ENCODE measurements at regions not wholly inside any gene's neighbourhood (a gene's known extent, or its start where the extent isn't known, plus 50 kb on each side); places are given as distances from the start of the nearest gene placed in this dataset.

GRCh38 chr13:111621164-111621563 is 300.7 kb downstream of the TEX29 start:
- no peak for TF ChIP-seq CTCF (conservative IDR thresholded peaks at IDR 0.05; ENCODE audit: low read length)
- TF ChIP-seq EZH2phosphoT487 (IDR thresholded peaks at IDR 0.05; ENCODE audit: borderline replicate concordance, low read depth, low read length) = no peak
